H9 (cell line): ENCODE measurements at regions not wholly inside any gene's neighbourhood (a gene's known extent, or its start where the extent isn't known, plus 50 kb on each side); places are given as distances from the start of the nearest gene placed in this dataset.

ENCODE experiments used
- DNase-seq: peaks from one replicate; pipeline ENCODE4 v3.0.0-alpha.2; 2017
- H2AFZ ChIP-seq: one replicate; pipeline ENCODE4 v1.6.1; 2013; ENCODE audit warnings: mild to moderate bottlenecking, low read length, control low read depth, moderate library complexity
- H2AK5ac ChIP-seq: 2 replicates; pipeline ENCODE4 v1.6.1; 2013; ENCODE audit warnings: low read length, control low read depth, mixed read lengths; ENCODE audit not compliant: insufficient read length
- H2BK120ac ChIP-seq: one replicate; pipeline ENCODE4 v1.6.1; 2013; ENCODE audit warnings: low read depth, mild to moderate bottlenecking, low read length, control low read depth, inconsistent platforms; ENCODE audit not compliant: poor library complexity, severe bottlenecking
- H2BK12ac ChIP-seq: 2 replicates; pipeline ENCODE4 v1.6.1; 2013; ENCODE audit warnings: low read length, control low read depth, mixed read lengths, low read depth; ENCODE audit not compliant: insufficient read length
- H2BK15ac ChIP-seq: 2 replicates; pipeline ENCODE4 v1.6.1; 2013; ENCODE audit warnings: low read depth, low read length, control low read depth
- H2BK20ac ChIP-seq: one replicate; pipeline ENCODE4 v1.6.1; 2013; ENCODE audit warnings: low read depth, mild to moderate bottlenecking, low read length, control low read depth, inconsistent platforms; ENCODE audit not compliant: poor library complexity, severe bottlenecking
- H2BK5ac ChIP-seq: 2 replicates; pipeline ENCODE4 v1.6.1; 2013; ENCODE audit warnings: low read length, control low read depth, mixed read lengths; ENCODE audit not compliant: insufficient read length
- H3K14ac ChIP-seq: 2 replicates; pipeline ENCODE4 v1.6.1; 2013; ENCODE audit warnings: low read length, control low read depth; ENCODE audit not compliant: insufficient read depth
- H3K18ac ChIP-seq: 2 replicates; pipeline ENCODE4 v1.6.1; 2013; ENCODE audit warnings: low read depth, mild to moderate bottlenecking, mixed read lengths, low read length, control low read depth; ENCODE audit not compliant: insufficient read length
- H3K23ac ChIP-seq: 2 replicates; pipeline ENCODE4 v1.6.1; 2013; ENCODE audit warnings: low read length, control low read depth, mixed read lengths, low read depth; ENCODE audit not compliant: insufficient read length
- H3K23me2 ChIP-seq: 2 replicates; pipeline ENCODE4 v1.6.1; 2013; ENCODE audit warnings: low read depth, mild to moderate bottlenecking, mixed read lengths, low read length, control low read depth; ENCODE audit not compliant: insufficient read length, poor library complexity, severe bottlenecking
- H3K27ac ChIP-seq: 2 replicates; pipeline ENCODE4 v1.5.1; 2013; ENCODE audit warnings: low read length, control low read depth, mixed read lengths, low read depth; ENCODE audit not compliant: insufficient read length
- H3K27me3 ChIP-seq: 2 replicates; pipeline ENCODE4 v1.6.1; 2013; ENCODE audit warnings: low read length, control low read depth, inconsistent platforms; ENCODE audit not compliant: insufficient read depth
- H3K4ac ChIP-seq: 2 replicates; pipeline ENCODE4 v1.6.1; 2013; ENCODE audit warnings: low read depth, mild to moderate bottlenecking, control low read depth, inconsistent platforms, low read length, moderate library complexity
- H3K4me1 ChIP-seq: 2 replicates; pipeline ENCODE4 v1.6.1; 2013; ENCODE audit warnings: low read length, control low read depth, inconsistent platforms; ENCODE audit not compliant: insufficient read depth
- H3K4me2 ChIP-seq: 2 replicates; pipeline ENCODE4 v1.6.1; 2013; ENCODE audit warnings: low read length, control low read depth, mixed read lengths; ENCODE audit not compliant: insufficient read length, insufficient read depth
- H3K56ac ChIP-seq: 2 replicates; pipeline ENCODE4 v1.6.1; 2013; ENCODE audit warnings: low read depth, mild to moderate bottlenecking, mixed read lengths, low read length, control low read depth; ENCODE audit not compliant: insufficient read length
- H3K79me1 ChIP-seq: 2 replicates; pipeline ENCODE4 v1.6.1; 2013; ENCODE audit warnings: low read depth, mild to moderate bottlenecking, moderate library complexity, low read length, control low read depth, inconsistent platforms; ENCODE audit not compliant: insufficient read depth, poor library complexity, severe bottlenecking
- H3K79me2 ChIP-seq: 2 replicates; pipeline ENCODE4 v1.6.1; 2013; ENCODE audit warnings: low read length, control low read depth, inconsistent platforms; ENCODE audit not compliant: insufficient read depth
- H3K9ac ChIP-seq: 2 replicates; pipeline ENCODE4 v1.6.1; 2013; ENCODE audit warnings: low read length, control low read depth, mixed read lengths; ENCODE audit not compliant: insufficient read length; ENCODE audit errors: extremely low read depth
- H3K9me3 ChIP-seq: one replicate; pipeline ENCODE4 v1.6.1; 2013; ENCODE audit warnings: low read depth, low read length, inconsistent platforms; ENCODE audit not compliant: control insufficient read depth
- H3T11ph ChIP-seq: one replicate; pipeline ENCODE4 v1.6.1; 2013; ENCODE audit warnings: mild to moderate bottlenecking, low read length, control low read depth, inconsistent platforms
- H4K20me1 ChIP-seq: one replicate; pipeline ENCODE4 v1.6.1; 2013; ENCODE audit not compliant: control insufficient read depth, insufficient read length, insufficient read depth
- H4K5ac ChIP-seq: 2 replicates; pipeline ENCODE4 v1.6.1; 2013; ENCODE audit warnings: low read depth, mild to moderate bottlenecking, mixed read lengths, low read length, control low read depth; ENCODE audit not compliant: insufficient read length
- H4K8ac ChIP-seq: replicated peaks from 2 replicates; pipeline ENCODE4 v1.6.1; 2013; ENCODE audit warnings: low read length, control low read depth, mixed read lengths, low read depth; ENCODE audit not compliant: insufficient read length
- H4K91ac ChIP-seq: 2 replicates; pipeline ENCODE4 v1.6.1; 2013; ENCODE audit warnings: low read depth, mild to moderate bottlenecking, moderate library complexity, mixed read lengths, low read length, control low read depth; ENCODE audit not compliant: insufficient read length
- H3K27ac Mint-ChIP-seq, 3 experiments: 2 replicates in 2 of 3; 3 replicates in 1 of 3; pipeline ENCODE4 v1.8.0; 2020 to 2021; ENCODE audit warnings: mixed read lengths in 3 of 3, mild to moderate bottlenecking in 1 of 3, moderate library complexity in 1 of 3
- H3K27me3 Mint-ChIP-seq: 2 replicates; pipeline ENCODE4 v1.8.0; 2021; ENCODE audit warnings: low read depth, mild to moderate bottlenecking, moderate library complexity, mixed read lengths
- H3K36me3 Mint-ChIP-seq, 3 experiments: 2 replicates in 2 of 3; 3 replicates in 1 of 3; pipeline ENCODE4 v1.8.0; 2020 to 2021; ENCODE audit warnings: low read depth in 3 of 3, mixed read lengths in 3 of 3; ENCODE audit not compliant: insufficient read depth in 1 of 3
- H3K4me1 Mint-ChIP-seq, 2 experiments: 2 replicates each; pipeline ENCODE4 v1.8.0; 2020; ENCODE audit warnings: mixed read lengths in 2 of 2
- H3K4me3 Mint-ChIP-seq, 2 experiments: 2 replicates in 1 of 2; 3 replicates in 1 of 2; pipeline ENCODE4 v1.8.0; 2020 to 2021; ENCODE audit warnings: mild to moderate bottlenecking in 2 of 2, mixed read lengths in 2 of 2, moderate library complexity in 1 of 2
- H3K9me3 Mint-ChIP-seq, 2 experiments: 2 replicates in 1 of 2; 3 replicates in 1 of 2; pipeline ENCODE4 v1.8.0; 2020; ENCODE audit warnings: mild to moderate bottlenecking in 2 of 2, mixed read lengths in 2 of 2, moderate library complexity in 1 of 2
- WGBS: extraction: QIAGEN DNeasy Blood & Tissue Kit; methylation state at CpG from one replicate; pipeline ENCODE4 v1.1.7; 2013; ENCODE audit warnings: missing lambda C conversion rate, low lambda C conversion rate, mixed read lengths; ENCODE audit not compliant: insufficient read length; ENCODE audit errors: extremely low coverage; 5-methylcytosine and 5-hydroxymethylcytosine counted together
- TF ChIP-seq, protein P1 (sequence below): fragments of 200-600 bp; sonication (generic); conservative IDR thresholded peaks from 3 replicates; pipeline ENCODE4 v1.8.0; 2021; ENCODE audit warnings: antibody characterized with exemption, mild to moderate bottlenecking

DNA sequence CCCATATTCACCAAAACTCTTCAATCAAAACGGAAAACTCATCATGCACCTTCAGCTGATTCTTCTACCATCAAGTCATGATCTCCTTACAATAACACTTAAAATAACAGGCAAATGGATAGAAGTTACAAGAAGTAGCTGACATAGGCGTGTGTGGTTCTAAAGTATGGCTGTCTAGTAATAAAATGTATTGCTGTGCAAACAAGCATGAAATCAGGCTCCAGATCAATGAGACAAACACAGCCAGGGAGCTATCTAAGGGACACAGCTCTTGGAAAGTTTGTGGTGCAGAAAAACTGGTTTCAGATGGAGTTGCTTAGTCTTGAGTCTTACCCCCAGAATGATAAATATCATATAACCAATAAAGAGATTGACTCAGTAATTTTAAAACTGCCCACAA lies 434.8 kb upstream of the NOX3 start:
- Mint-ChIP-seq H3K27me3 (no peaks in the 10 kb centered on the region), H3K27ac (no peak overlapping the region)
- no peak overlapping the region for H2BK15ac ChIP-seq

More for the DNA sequence above, 434.8 kb upstream of the NOX3 start:
- Histone ChIP-seq H4K20me1 (no peaks in the 10 kb centered on the region), H2AFZ (no peak overlapping the region), H3K4me1 (peaks cover 10% of the 10 kb centered on the region), H2BK5ac (no peak overlapping the region), H3K23me2 (no peaks in the 10 kb centered on the region), H3K9ac (no peak overlapping the region), H2BK12ac (no peak overlapping the region), H2BK120ac (no peak overlapping the region), H2BK20ac (no peak overlapping the region), H3K4ac (no peak overlapping the region), H3K79me1 (no peaks in the 10 kb centered on the region), H3K27me3 (no peaks in the 10 kb centered on the region), H3K23ac (no peak overlapping the region), H3K4me2 (no peak overlapping the region), H3K79me2 (no peaks in the 10 kb centered on the region), H4K5ac (no peak overlapping the region), H4K8ac (no peak overlapping the region), H4K91ac (no peak overlapping the region), H3T11ph (no peak overlapping the region), H2AK5ac (no peak overlapping the region), H3K56ac (no peak overlapping the region), H3K27ac (no peak overlapping the region), H3K18ac (no peak overlapping the region), H3K14ac (no peak overlapping the region), H3K9me3 (no peaks in the 10 kb centered on the region)
- peaks cover 0 to 2% (median 0%) of the 10 kb centered on the region in 3 experiments; a peak in 2 of 7 replicates for H3K36me3 Mint-ChIP-seq
- 0 out of 5 replicates have a peak, but pooled peaks cover 0 to 3% of the 10 kb centered on the region in 2 experiments for H3K9me3 Mint-ChIP-seq
- peaks cover 40 to 53% of the 10 kb centered on the region in 2 experiments for H3K4me1 Mint-ChIP-seq
- TF ChIP-seq, protein P1, sequence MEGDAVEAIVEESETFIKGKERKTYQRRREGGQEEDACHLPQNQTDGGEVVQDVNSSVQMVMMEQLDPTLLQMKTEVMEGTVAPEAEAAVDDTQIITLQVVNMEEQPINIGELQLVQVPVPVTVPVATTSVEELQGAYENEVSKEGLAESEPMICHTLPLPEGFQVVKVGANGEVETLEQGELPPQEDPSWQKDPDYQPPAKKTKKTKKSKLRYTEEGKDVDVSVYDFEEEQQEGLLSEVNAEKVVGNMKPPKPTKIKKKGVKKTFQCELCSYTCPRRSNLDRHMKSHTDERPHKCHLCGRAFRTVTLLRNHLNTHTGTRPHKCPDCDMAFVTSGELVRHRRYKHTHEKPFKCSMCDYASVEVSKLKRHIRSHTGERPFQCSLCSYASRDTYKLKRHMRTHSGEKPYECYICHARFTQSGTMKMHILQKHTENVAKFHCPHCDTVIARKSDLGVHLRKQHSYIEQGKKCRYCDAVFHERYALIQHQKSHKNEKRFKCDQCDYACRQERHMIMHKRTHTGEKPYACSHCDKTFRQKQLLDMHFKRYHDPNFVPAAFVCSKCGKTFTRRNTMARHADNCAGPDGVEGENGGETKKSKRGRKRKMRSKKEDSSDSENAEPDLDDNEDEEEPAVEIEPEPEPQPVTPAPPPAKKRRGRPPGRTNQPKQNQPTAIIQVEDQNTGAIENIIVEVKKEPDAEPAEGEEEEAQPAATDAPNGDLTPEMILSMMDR: no peak
- H3K4me3 Mint-ChIP-seq: no peak overlapping the region
- WGBS: no CpG with 5 or more reads among the region's 2 CpGs
- DNase-seq: no peak
